AG04449 (cell line): ENCODE measurements at regions not wholly inside any gene's neighbourhood (a gene's known extent, or its start where the extent isn't known, plus 50 kb on each side); places are given as distances from the start of the nearest gene placed in this dataset.

ENCODE experiments used
- CTCF ChIA-PET: fragments of 350-600 bp; formaldehyde crosslinking; extraction: SDS; loops from one replicate; lab custom pipeline; 2021; ENCODE audit warnings: antibody characterized with exemption; lab: Yijun Ruan, JAX
- POLR2A ChIA-PET: fragments of 400-600, 350-600 bp; formaldehyde crosslinking; extraction: SDS; loops from one replicate; lab custom pipeline; 2020; ENCODE audit warnings: antibody characterized with exemption, inconsistent platforms; lab: Yijun Ruan, JAX
- DNase-seq: peaks from one replicate; pipeline ENCODE4 v3.0.0-alpha.2; 2010; ENCODE audit warnings: low read depth, low spot score
- H3K4me3 ChIP-seq: 2 replicates; pipeline ENCODE4 v1.5.1; 2011; ENCODE audit warnings: low read depth, mild to moderate bottlenecking, control low read depth, low read length
- CTCF ChIP-seq: IDR thresholded peaks from one replicate; pipeline ENCODE4 v1.5.1; 2011; ENCODE audit warnings: mild to moderate bottlenecking, moderate library complexity, low read length, control low read depth, inconsistent platforms; ENCODE audit not compliant: insufficient read depth; ENCODE audit errors: missing control alignments

GRCh38 chr18:75827751-75828287, 400.3 kb upstream of the SMIM21 start:
- no peak overlapping the region for H3K4me3 ChIP-seq
- ChIA-PET CTCF (no interaction called here), POLR2A (no interaction called here)
- no peak for DNase-seq
- TF ChIP-seq CTCF: no peak

GRCh38 chr18:75824661-75825060, 397.2 kb upstream of the SMIM21 start:
- H3K4me3 ChIP-seq: no peak overlapping the region
- TF ChIP-seq CTCF: no peak
- DNase-seq: no peak
- ChIA-PET CTCF (no interaction called here), POLR2A (no interaction called here)

- no peak overlapping the region for H3K4me3 ChIP-seq
- no peak for TF ChIP-seq CTCF
- ChIA-PET POLR2A (no interaction called here), CTCF (no interaction called here)
- no peak for DNase-seq
Observed at GRCh38 chr18:75823471-75823870, 396.0 kb upstream of the SMIM21 start.

- TF ChIP-seq CTCF: no peak
- ChIA-PET CTCF (no interaction called here), POLR2A (no interaction called here)
- H3K4me3 ChIP-seq: no peak overlapping the region
- DNase-seq: no peak
Observed at GRCh38 chr18:75818383-75818782, 390.9 kb upstream of the SMIM21 start.

- H3K4me3 ChIP-seq: no peak overlapping the region
- TF ChIP-seq CTCF: no peak
- POLR2A ChIA-PET: no interaction called here
- no peak for DNase-seq
- CTCF ChIA-PET: no interaction called here
Observed at GRCh38 chr18:75815767-75816166, 388.3 kb upstream of the SMIM21 start.

- ChIA-PET CTCF (interaction anchor here (0.6 kb wide), 1 partner anchor 445 kb away, joined by 4 read pairs; no protein-coding TSS in a partner anchor), POLR2A (no interaction called here)
- H3K4me3 ChIP-seq: no peak overlapping the region
- DNase-seq: no peak
- no peak for TF ChIP-seq CTCF
Observed at GRCh38 chr18:75812761-75813160, 385.3 kb upstream of the SMIM21 start.
